Breast epithelium (tissue), 4 donors: ENCODE measurements at regions not wholly inside any gene's neighbourhood (a gene's known extent, or its start where the extent isn't known, plus 50 kb on each side); places are given as distances from the start of the nearest gene placed in this dataset.

ENCODE experiments used
- DNase-seq, 2 donors: peaks; one replicate each; pipeline ENCODE4 v3.0.0-alpha.2; 2019; ENCODE audit warnings: low spot score in 2 of 2
- H3K27ac ChIP-seq, 2 donors: fragments of 200-600 bp; sonication (generic) in 1 of 2; one replicate each; pipeline ENCODE4 v1.5.1; 2016 to 2019; ENCODE audit warnings: mild to moderate bottlenecking in 1 of 2
- H3K27me3 ChIP-seq, 2 donors: fragments of 200-600 bp; sonication (generic) in 1 of 2; one replicate each; pipeline versions ENCODE4 v1.5.1 to v1.6.0; 2017 to 2019; ENCODE audit warnings: control low read depth in 1 of 2, mild to moderate bottlenecking in 1 of 2
- H3K36me3 ChIP-seq: fragments of 200-600 bp; one replicate; pipeline ENCODE4 v1.5.1; 2019
- H3K4me1 ChIP-seq, 2 donors: fragments of 200-600 bp; sonication (generic); one replicate each; pipeline ENCODE4 v1.5.1; 2016 to 2019; ENCODE audit warnings: control low read depth in 1 of 2
- H3K4me3 ChIP-seq, 3 donors: fragments of 200-600 bp; sonication (generic); 1 replicate in 2 of 3; 2 replicates in 1 of 3; pipeline ENCODE4 v1.5.1; 2016 to 2019; ENCODE audit warnings: mild to moderate bottlenecking in 3 of 3, moderate library complexity in 2 of 3
- H3K9me3 ChIP-seq, 2 donors: fragments of 200-600 bp; sonication (generic) in 1 of 2; one replicate each; pipeline ENCODE4 v1.5.1; 2016 to 2019; ENCODE audit warnings: control low read depth in 1 of 2
- CTCF ChIP-seq, 3 donors: fragments of 450-650 bp; IDR thresholded peaks; one replicate each; pipeline ENCODE4 v1.5.1; 2016 to 2017; ENCODE audit warnings: antibody characterized with exemption in 3 of 3, mild to moderate bottlenecking in 3 of 3, moderate library complexity in 3 of 3
- POLR2A ChIP-seq: fragments of 450-650 bp; IDR thresholded peaks from one replicate; pipeline ENCODE4 v1.6.1; 2016; ENCODE audit warnings: antibody characterized with exemption, mild to moderate bottlenecking, moderate library complexity
- POLR2AphosphoS5 ChIP-seq, 3 donors: sonication (generic); formaldehyde crosslinking; IDR thresholded peaks; one replicate each; pipeline ENCODE4 v1.6.1; 2017; ENCODE audit warnings: antibody characterized with exemption in 3 of 3
- intact Hi-C: fragments of 100-400 bp; cut with DNase I; formaldehyde crosslinking; loops from one replicate; pipeline ENCODE4 v1.15.1; 2023; ENCODE audit warnings: low total_unique reads

GRCh38 chr5:74055486-74056106, 429.6 kb downstream of the ARHGEF28 start:
- Histone ChIP-seq H3K27me3 (no peaks in the 10 kb centered on the region), H3K27ac (peak overlapping the region in 1 of 2 donors; percentile 32), H3K4me1 (no peaks in the 10 kb centered on the region), H3K9me3 (no peaks in the 10 kb centered on the region), H3K4me3 (no peak overlapping the region), H3K36me3 (no peaks in the 10 kb centered on the region)
- no peak for DNase-seq
- TF ChIP-seq POLR2A (no peak), CTCF (IDR thresholded peaks at IDR 0.05) (no peak), POLR2AphosphoS5 (IDR thresholded peaks at IDR 0.05) (no peak)
- intact Hi-C loops: no loop called here

- Histone ChIP-seq H3K9me3 (no peaks in the 10 kb centered on the region), H3K36me3 (no peaks in the 10 kb centered on the region), H3K4me3 (no peak overlapping the region), H3K27me3 (no peaks in the 10 kb centered on the region), H3K27ac (no peak overlapping the region), H3K4me1 (no peaks in the 10 kb centered on the region)
- no peak for TF ChIP-seq POLR2AphosphoS5 (IDR thresholded peaks at IDR 0.05)
- no peak for TF ChIP-seq POLR2A
- TF ChIP-seq CTCF (IDR thresholded peaks at IDR 0.05): no peak
- DNase-seq: no peak
- intact Hi-C loops: no loop called here
Measured at GRCh38 chr5:74054641-74055421, 428.8 kb downstream of the ARHGEF28 start.

- Histone ChIP-seq H3K4me1 (no peaks in the 10 kb centered on the region), H3K36me3 (no peaks in the 10 kb centered on the region), H3K27me3 (no peaks in the 10 kb centered on the region), H3K27ac (no peak overlapping the region), H3K4me3 (no peak overlapping the region), H3K9me3 (no peaks in the 10 kb centered on the region)
- TF ChIP-seq CTCF (IDR thresholded peaks at IDR 0.05) (no peak), POLR2A (no peak), POLR2AphosphoS5 (IDR thresholded peaks at IDR 0.05) (no peak)
- DNase-seq: no peak
- intact Hi-C loops: no loop called here
Measured at GRCh38 chr5:74054139-74054538, 428.1 kb downstream of the ARHGEF28 start.

GRCh38 chr5:74052441-74053221, 426.6 kb downstream of the ARHGEF28 start:
- no peak for DNase-seq
- Histone ChIP-seq H3K27ac (no peak overlapping the region), H3K27me3 (no peaks in the 10 kb centered on the region), H3K4me1 (no peaks in the 10 kb centered on the region), H3K36me3 (no peaks in the 10 kb centered on the region), H3K4me3 (no peak overlapping the region), H3K9me3 (no peaks in the 10 kb centered on the region)
- TF ChIP-seq POLR2AphosphoS5 (IDR thresholded peaks at IDR 0.05): no peak
- no peak for TF ChIP-seq POLR2A
- no peak for TF ChIP-seq CTCF (IDR thresholded peaks at IDR 0.05)
- intact Hi-C loops: no loop called here

GRCh38 chr5:74051076-74051475, 425.1 kb downstream of the ARHGEF28 start:
- no peaks in the 10 kb centered on the region for H3K4me1 ChIP-seq
- intact Hi-C loops: no loop called here

More at GRCh38 chr5:74051076-74051475, 425.1 kb downstream of the ARHGEF28 start:
- Histone ChIP-seq H3K9me3 (no peaks in the 10 kb centered on the region), H3K36me3 (no peaks in the 10 kb centered on the region), H3K4me3 (no peak overlapping the region), H3K27me3 (no peaks in the 10 kb centered on the region), H3K27ac (no peak overlapping the region)
- no peak for DNase-seq
- no peak for TF ChIP-seq POLR2A
- no peak for TF ChIP-seq CTCF (IDR thresholded peaks at IDR 0.05)
- no peak for TF ChIP-seq POLR2AphosphoS5 (IDR thresholded peaks at IDR 0.05)
